ENCODE measurements at regions not wholly inside any gene's neighbourhood (a gene's known extent, or its start where the extent isn't known, plus 50 kb on each side); places are given as distances from the start of the nearest gene placed in this dataset.
"Not testable (repeated sequence)": the region's sequence is repeated elsewhere in the genome, so short reads cannot be mapped to it uniquely, and the experiment has no call there.

DNA sequence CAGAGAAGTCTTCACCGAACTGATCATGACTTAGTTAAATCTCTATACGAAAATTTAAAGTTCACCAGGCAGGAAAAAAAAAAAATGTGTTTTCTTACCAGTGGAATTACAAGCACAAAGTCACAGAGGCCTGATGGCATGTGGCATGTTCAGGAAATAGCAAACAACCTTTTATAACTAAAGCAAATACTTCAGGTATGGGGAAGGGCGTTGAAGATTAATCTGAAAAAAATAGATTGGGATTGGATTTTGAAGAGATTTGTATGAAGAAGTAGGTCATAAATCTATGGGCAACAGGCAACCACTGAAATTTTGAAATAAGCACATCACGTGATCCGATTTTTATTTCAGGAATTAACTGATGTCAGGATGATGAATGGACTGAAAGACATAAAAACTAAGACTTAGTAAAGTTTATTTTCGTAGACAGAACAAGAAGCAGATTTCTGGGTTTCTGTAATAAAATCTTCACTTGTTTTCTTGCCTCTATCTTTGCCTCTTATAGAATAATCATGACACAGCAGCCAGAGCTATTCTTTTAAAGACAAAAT, 295.9 kb upstream of the ADGRL4 start:
- DNase-seq, result no peak

- DNase-seq, result no peak
Measured at GRCh38 chr1:79295967-79296366, 289.4 kb upstream of the ADGRL4 start.

GRCh38 chr1:79293611-79294010, 287.1 kb upstream of the ADGRL4 start:
- DNase-seq, result no peak

DNA sequence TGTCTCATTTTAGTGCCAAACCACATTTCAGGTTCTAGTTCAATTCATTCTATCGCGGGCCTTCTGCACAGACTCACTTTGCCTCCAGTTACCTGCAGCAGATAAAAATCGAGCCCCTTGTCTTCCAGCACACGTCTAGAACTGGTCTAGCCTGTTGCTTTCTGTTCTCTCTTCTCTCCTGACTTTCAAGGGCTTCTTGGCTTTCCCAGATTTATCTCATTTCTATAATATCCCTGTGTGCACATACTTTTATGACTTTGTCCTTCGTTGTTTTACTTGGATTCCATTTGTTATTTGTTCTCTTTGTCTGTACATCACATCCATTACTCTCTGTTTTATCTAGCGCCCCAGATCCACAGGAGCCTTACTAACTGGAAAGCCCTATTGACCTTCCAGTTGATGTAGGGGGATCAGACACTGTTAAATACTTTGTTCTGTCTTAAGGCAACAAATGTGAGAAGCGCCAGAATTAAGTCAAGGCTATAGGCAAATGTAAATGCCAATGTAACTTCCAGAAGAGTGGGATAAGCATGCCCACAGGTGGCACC, 284.5 kb upstream of the ADGRL4 start:
- no peak for DNase-seq

- no peak for DNase-seq
Measured at GRCh38 chr1:79287982-79288381, 281.5 kb upstream of the ADGRL4 start.

GRCh38 chr1:79285667-79286066, 279.1 kb upstream of the ADGRL4 start:
- DNase-seq, result no peak

- no peak for DNase-seq
Measured at GRCh38 chr1:79283451-79283850, 276.9 kb upstream of the ADGRL4 start.

- DNase-seq, result no peak
Measured at GRCh38 chr1:79281442-79281841, 274.9 kb upstream of the ADGRL4 start.

DNA sequence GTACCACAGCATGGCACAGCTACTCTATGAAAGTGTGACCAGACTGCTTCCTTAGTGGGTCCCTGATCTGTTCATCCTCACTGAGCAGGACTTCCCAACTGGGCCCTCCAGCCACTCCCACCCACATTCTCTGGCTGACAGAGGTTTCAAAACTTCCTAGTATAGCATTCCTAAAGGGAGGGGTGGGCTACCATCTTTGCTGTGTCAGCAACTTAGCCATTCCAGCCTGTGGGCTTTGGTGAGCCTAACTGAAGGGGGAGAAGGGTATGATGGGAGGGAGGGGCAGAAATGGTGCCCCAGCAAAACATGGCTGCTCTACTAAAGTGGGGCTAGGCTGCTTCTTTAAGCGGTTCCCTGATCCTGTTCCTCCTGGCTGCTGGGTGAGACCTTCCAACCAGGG, 265.2 kb upstream of the ADGRL4 start:
- no peak for DNase-seq

DNA sequence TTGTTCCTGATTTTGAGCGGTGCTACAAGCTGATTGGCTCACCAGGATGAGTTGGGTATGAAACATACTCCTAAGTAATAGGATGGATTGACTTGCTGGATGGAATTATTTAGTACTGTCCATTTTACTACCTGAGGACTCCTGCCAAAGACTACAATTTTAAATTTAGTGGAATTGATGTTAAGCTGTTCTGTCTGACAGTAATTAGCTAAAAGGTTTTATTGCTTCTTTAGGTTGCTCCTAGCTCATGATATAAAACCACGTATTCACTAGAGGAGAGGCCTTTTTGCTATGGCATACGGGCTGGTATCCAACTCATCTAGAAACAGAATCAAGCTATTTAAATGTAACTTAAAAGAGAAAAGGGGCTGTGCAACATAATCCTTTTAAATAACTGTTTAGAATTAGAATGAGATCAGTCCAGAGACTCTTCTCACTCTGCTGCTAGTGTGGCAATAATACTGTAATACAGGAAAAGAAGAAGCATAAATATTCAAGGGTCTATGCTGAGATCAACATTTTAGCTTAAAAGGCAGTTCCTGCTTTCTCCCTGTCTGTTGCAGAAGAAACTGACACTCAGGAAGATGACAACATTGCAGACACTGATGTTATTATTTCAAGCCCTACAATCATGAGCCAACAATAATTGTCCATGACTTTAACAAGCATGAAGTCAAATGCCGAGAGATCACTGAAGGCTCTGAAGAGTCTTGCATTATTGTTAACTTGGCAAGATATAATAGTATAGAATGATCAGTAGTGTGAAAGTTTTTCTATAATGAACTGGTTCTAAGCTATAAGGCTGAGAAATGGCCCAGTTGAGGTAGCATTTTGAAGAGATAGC, 258.7 kb upstream of the ADGRL4 start:
- DNase-seq, result no peak

- DNase-seq, result no peak
Measured at GRCh38 chr1:79264285-79264684, 257.8 kb upstream of the ADGRL4 start.

DNA sequence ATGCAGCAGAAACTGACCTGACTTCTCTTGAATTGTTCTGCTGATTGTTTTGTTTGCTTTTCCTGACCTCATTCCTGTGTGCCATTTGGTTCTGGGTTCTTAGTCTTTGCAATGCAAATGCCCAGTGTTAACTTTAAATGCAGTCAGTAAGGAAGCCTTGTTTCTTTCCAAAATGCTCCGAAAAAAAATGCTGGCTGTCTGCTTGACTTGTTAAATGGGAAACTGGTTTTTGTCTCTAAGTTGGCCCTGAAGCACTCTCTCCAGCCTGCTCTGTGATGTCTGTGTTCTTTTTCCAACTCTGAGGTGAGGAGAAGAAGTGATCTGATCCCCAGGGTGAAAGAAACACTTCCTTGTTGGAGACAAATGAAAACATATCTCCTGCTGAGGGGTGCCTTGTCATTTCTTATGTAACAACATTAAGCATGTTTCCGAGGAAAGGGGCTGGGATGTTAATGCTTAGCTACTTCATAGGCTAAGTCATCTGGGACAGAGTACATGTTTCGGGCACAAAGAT, 256.3 kb upstream of the ADGRL4 start:
- no peak for DNase-seq

GRCh38 chr1:79259390-79260336, 253.1 kb upstream of the ADGRL4 start:
- DNase-seq, result peak in 1 of 2 donors; percentile 48

DNA sequence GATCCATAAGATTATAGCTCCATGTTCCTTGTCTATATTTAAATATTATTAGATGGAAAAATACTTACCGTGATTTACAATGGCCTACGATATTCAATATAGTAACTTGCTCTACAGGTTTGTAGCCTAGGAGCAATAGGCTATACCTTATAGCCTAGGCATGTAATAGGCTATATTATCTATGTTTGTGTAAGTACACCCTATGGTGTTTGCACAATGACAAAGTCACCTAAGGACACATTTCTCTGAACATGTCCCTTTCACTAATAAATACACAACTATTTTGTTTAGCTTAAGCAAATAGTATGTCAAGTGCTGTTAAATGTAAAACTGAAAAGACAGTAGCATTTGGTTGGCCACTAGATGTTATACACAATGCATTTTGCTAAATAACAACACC, 248.9 kb upstream of the ADGRL4 start:
- DNase-seq, result no peak

- DNase-seq, result no peak
Measured at GRCh38 chr1:79252598-79252997, 246.1 kb upstream of the ADGRL4 start.

GRCh38 chr1:79239840-79240239, 233.3 kb upstream of the ADGRL4 start:
- no peak for DNase-seq

DNA sequence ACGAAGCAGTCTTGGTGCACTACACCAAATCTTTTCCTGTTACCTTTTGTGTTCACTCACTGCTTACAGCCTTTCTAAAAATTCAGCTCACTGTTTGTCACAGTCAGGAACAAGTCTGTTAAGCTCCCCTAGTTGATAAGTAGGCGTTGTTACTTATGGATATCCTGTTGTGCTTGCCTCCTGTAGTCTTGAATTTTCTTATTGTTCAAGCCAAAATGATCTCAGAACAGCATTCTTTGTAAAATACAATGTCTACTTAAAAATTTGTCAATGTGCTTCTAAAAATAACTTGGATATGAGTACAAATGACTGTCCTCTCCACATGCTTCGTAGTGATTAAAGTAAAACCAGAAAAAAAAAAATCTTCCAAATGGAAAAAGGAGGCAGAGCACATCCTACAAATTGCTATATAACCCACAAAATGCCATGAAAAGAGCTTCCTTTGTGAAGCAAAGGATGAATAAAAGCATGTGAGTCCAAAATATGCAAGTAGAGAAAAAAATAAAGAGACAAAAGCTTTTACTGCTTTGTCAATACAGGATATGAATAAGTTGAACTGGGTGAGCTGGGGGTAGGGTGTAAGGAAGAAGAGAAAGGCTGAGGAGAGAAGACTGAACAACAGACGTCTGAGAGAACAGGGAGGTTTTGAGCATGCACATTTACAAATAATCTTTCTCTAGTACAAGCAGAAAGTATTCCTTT, 228.9 kb upstream of the ADGRL4 start:
- peak in 1 of 2 donors; percentile 3 for DNase-seq

DNA sequence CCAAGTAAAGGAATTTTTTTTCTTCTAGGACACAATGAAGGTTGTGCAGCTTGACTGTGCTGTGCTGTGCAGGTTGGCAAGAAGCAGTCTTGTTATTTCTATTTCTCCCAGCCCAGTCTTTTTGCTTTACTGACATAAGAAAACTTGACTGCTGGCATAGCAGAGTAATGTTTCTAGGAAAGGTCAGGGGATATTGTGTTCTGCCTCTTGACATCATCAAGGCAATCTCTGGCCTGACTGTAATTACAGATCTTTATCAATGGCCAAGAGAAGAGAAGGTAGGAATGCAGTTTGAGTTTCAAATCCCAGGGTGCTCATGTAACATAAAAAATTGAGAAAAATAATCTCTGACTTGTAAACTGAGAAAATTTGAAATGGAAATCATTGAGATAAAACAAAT, 226.3 kb upstream of the ADGRL4 start:
- no peak for DNase-seq

DNA sequence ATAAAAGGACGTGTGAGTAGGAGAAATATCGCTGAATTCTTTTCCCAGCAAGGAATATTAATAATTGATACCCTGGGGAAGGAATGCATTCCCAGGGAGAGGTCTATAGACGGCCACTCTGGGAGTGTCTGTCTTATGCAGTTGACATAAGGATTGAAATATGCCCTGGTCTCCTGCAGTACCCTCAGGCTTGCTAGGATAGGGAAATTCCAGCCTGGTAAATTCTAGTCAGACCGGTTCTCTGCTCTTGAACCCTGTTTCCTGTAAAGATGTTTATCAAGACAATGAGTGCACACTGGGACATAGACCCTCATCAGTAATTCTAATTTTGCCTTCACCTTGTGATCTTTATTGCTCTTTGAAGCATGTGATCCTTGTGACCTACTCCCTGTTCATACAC, 224.2 kb upstream of the ADGRL4 start:
- DNase-seq, result not testable (repeated sequence)

- no peak for DNase-seq
Measured at GRCh38 chr1:79226963-79227362, 220.4 kb upstream of the ADGRL4 start.

DNA sequence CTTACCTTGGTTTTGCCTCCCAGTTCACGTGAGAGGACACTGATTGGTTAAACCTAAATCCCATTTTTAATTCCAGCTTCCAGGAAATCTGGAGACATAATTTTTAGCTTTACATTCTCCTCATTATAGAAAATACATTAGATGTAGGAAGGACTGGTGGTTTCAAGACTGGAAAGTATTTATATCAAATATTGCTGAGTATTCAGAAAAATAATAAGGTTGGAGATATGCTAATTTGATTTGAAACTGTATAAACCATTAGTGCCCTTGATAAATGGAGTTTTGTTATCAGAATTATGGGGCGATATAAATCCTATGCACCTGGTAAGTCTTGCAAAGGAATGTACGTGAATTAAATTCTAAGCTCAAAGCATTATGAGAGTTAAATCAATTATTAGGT, 218.0 kb upstream of the ADGRL4 start:
- DNase-seq, result no peak

DNA sequence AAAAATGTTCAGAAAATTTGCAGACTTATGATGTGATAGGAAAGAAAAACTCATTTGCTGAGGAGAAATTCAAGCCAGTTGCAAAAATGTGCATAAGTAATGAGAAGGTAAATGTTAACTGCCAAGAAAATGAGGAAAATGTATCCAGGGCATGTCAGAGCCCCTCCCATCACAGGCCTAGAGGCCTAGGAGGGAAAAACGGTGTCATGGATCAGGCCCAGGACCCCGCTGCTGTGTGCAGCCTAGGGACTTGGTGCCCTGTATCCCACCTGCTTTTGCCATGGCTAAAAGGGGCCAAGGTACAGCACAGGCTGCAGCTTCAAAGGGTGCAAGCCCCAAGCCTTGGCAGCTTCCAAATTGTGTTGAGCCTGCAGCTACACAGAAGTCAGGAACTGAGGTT, 214.0 kb upstream of the ADGRL4 start:
- no peak for DNase-seq
